Left ventricle myocardium superior (tissue), 1 donor: ENCODE measurements at regions not wholly inside any gene's neighbourhood (a gene's known extent, or its start where the extent isn't known, plus 50 kb on each side); places are given as distances from the start of the nearest gene placed in this dataset.
"Not testable (repeated sequence)": the region's sequence is repeated elsewhere in the genome, so short reads cannot be mapped to it uniquely, and the experiment has no call there.

ENCODE experiments used
- ATAC-seq: fragments of 200-7000 bp; cut with Tn5 transposase; one replicate; pipeline ENCODE4 v1.9.1; 2020; ENCODE audit warnings: mild to moderate bottlenecking, moderate library complexity
- DNase-seq: peaks from one replicate; pipeline ENCODE4 v3.0.0-alpha.2; 2020
- intact Hi-C: fragments of 100-400 bp; cut with micrococcal nuclease; formaldehyde crosslinking; loops from one replicate; pipeline ENCODE4 v1.11.0; 2022
- donor health status: DM: no; HTN: yes; CAD: no; lungs with severe emphysema.

GRCh38 chr19:34577531-34578101, 96.1 kb downstream of the WTIP start:
- intact Hi-C loops = no loop called here
- no peak for ATAC-seq
- no peak for DNase-seq

- ATAC-seq (no peak), DNase-seq (no peak)
- intact Hi-C loops = no loop called here
Observed at GRCh38 chr19:34577056-34577455, 95.5 kb downstream of the WTIP start.

- DNase-seq = no peak
- intact Hi-C loops = no loop called here
- no peak for ATAC-seq
Observed at GRCh38 chr19:34576292-34576691, 94.7 kb downstream of the WTIP start.

- ATAC-seq = no peak
- intact Hi-C loops = no loop called here
- no peak for DNase-seq
Observed at GRCh38 chr19:34575206-34575605, 93.6 kb downstream of the WTIP start.

DNA sequence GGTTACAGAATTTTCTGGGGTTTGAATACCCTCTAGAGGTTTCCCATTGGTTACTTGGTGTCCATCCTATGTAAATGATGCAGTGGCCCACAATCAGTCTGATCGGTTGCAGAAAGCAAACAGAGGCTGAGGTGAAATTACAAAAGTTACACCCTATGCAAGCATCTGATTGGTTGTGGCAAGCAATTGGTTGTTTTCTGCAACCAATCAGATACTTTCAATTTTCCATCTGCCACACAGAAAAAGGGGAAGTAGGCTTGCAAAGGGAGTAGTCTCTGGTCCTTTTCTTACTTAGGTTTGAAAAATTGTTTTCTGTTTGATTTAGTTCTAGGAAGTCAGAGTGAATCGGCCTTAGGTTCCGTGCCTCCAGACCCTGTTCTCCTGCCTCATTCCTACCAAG, 93.1 kb downstream of the WTIP start:
- DNase-seq = no peak
- intact Hi-C loops = no loop called here
- no peak for ATAC-seq

- no peak for ATAC-seq
- DNase-seq = no peak
- intact Hi-C loops = no loop called here
Observed at GRCh38 chr19:34573226-34573864, 91.8 kb downstream of the WTIP start.

- ATAC-seq, intact Hi-C loops, DNase-seq: not testable (repeated sequence)
Observed at GRCh38 chr19:34570140-34570539, 88.6 kb downstream of the WTIP start.

DNA sequence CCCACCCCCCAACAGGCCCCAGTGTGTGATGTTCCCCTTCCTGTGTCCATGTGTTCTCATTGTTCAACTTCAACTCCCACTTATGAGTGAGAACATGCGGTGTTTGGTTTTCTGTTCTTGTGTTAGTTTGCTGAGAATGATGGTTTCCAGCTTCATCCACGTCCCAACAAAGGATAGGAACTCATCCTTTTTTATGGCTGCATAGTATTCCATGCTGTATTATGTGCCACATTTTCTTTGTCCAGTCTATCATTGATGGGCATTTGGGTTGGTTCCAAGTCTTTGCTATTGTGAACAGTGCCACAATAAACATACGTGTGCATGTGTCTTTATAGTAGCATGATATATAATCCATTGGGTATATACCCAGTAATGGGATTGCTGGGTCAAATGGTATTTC, 80.8 kb downstream of the WTIP start:
- intact Hi-C loops, DNase-seq, ATAC-seq: not testable (repeated sequence)
